ENCODE measurements at regions not wholly inside any gene's neighbourhood (a gene's known extent, or its start where the extent isn't known, plus 50 kb on each side); places are given as distances from the start of the nearest gene placed in this dataset.

GRCh38 chr9:10674586-10674985, 61.8 kb upstream of the PTPRD start:
- Histone ChIP-seq H3K4me2 (ENCODE audit: low read length) (no peak overlapping the region), H3K27ac (ENCODE audit: low read depth, low read length, poor library complexity, severe bottlenecking) (no peak overlapping the region), H3K9me3 (ENCODE audit: low read length) (no peaks in the 10 kb centered on the region), H3K4me1 (ENCODE audit: insufficient read depth, low read length, poor library complexity, severe bottlenecking) (no peaks in the 10 kb centered on the region), H3K36me3 (ENCODE audit: insufficient read depth, low read length) (no peaks in the 10 kb centered on the region), H3K4me3 (ENCODE audit: low read depth, low read length, poor library complexity, severe bottlenecking) (no peak overlapping the region), H2AFZ (ENCODE audit: low read length) (no peak overlapping the region), H3K79me2 (ENCODE audit: insufficient read depth, low read depth, low read length) (no peaks in the 10 kb centered on the region), H3K9me2 (ENCODE audit: insufficient read depth, low read length) (no peaks in the 10 kb centered on the region), H4K20me1 (ENCODE audit: insufficient read depth, low read length) (no peaks in the 10 kb centered on the region)
- POLR2A ChIA-PET, result no interaction called here
- no TSS peak for BruUV-seq (replicated peaks)
- intact Hi-C loops (cut with micrococcal nuclease; ENCODE audit: unreplicated experiment), result no loop called here
- CTCF ChIA-PET (ENCODE audit: unreplicated experiment), result no interaction called here
- TF ChIP-seq, protein P1, sequence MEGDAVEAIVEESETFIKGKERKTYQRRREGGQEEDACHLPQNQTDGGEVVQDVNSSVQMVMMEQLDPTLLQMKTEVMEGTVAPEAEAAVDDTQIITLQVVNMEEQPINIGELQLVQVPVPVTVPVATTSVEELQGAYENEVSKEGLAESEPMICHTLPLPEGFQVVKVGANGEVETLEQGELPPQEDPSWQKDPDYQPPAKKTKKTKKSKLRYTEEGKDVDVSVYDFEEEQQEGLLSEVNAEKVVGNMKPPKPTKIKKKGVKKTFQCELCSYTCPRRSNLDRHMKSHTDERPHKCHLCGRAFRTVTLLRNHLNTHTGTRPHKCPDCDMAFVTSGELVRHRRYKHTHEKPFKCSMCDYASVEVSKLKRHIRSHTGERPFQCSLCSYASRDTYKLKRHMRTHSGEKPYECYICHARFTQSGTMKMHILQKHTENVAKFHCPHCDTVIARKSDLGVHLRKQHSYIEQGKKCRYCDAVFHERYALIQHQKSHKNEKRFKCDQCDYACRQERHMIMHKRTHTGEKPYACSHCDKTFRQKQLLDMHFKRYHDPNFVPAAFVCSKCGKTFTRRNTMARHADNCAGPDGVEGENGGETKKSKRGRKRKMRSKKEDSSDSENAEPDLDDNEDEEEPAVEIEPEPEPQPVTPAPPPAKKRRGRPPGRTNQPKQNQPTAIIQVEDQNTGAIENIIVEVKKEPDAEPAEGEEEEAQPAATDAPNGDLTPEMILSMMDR (conservative IDR thresholded peaks at IDR 0.05; ENCODE audit: low read length), result no peak
- no peak for TF ChIP-seq EZH2phosphoT487 (IDR thresholded peaks at IDR 0.05; ENCODE audit: borderline replicate concordance, low read depth, low read length)
- DNase-seq (ENCODE audit: low spot score), result no peak

DNA sequence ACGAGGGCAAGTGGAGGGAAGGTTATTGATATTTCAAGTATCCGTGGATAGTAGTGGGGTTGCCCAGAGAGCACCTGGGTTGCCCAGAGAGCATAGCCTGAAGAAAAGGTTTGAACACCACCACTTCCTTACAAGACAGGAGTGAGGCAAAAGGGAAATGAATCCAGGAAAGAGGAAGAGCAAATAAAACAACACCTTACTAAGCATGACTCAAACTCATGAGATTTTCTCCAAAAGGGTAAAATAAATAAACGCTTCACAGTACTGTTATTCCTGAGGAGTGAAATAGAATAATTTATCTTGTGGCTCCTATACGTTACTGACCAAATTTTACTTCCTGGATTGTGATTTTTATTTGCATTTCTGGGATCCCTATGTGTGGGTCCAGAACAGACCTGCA, 65.2 kb upstream of the PTPRD start:
- no peak for DNase-seq (ENCODE audit: low spot score)
- no peaks in the 10 kb centered on the region for H3K36me3 ChIP-seq (ENCODE audit: insufficient read depth, low read length)
- H3K9me2 ChIP-seq (ENCODE audit: insufficient read depth, low read length), result no peaks in the 10 kb centered on the region
- intact Hi-C loops (cut with micrococcal nuclease; ENCODE audit: unreplicated experiment), result no loop called here
- no peak overlapping the region for H3K4me3 ChIP-seq (ENCODE audit: low read depth, low read length, poor library complexity, severe bottlenecking)
- POLR2A ChIA-PET, result no interaction called here
- TF ChIP-seq EZH2phosphoT487 (IDR thresholded peaks at IDR 0.05; ENCODE audit: borderline replicate concordance, low read depth, low read length), result no peak
- TF ChIP-seq, protein P1 (conservative IDR thresholded peaks at IDR 0.05; ENCODE audit: low read length), result no peak
- no peaks in the 10 kb centered on the region for H3K9me3 ChIP-seq (ENCODE audit: low read length)
- no peaks in the 10 kb centered on the region for H4K20me1 ChIP-seq (ENCODE audit: insufficient read depth, low read length)
- H3K4me2 ChIP-seq (ENCODE audit: low read length), result no peak overlapping the region
- H2AFZ ChIP-seq (ENCODE audit: low read length), result no peak overlapping the region
- BruUV-seq (replicated peaks), result no TSS peak
- no peaks in the 10 kb centered on the region for H3K4me1 ChIP-seq (ENCODE audit: insufficient read depth, low read length, poor library complexity, severe bottlenecking)
- no peak overlapping the region for H3K27ac ChIP-seq (ENCODE audit: low read depth, low read length, poor library complexity, severe bottlenecking)
- H3K79me2 ChIP-seq (ENCODE audit: insufficient read depth, low read depth, low read length), result no peaks in the 10 kb centered on the region
- CTCF ChIA-PET (ENCODE audit: unreplicated experiment), result no interaction called here

DNA sequence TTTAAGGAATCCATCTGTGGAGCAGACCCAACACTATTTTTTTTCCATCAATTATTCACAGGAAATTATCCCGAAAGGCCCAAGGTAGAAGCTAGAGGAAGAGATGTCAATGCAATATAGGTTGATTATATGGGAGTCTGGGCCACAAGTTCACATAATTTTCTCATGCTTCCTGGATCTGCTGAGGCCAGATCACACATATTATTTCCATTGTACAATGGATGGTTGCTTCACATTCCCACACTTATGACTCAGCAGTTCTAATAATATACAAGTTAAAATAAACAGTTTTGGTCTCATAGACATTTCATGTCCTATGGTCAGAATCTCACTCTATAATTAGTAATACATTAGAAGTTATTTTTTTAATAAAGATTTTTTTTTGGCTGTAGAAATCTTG, 66.0 kb upstream of the PTPRD start:
- CTCF ChIA-PET (ENCODE audit: unreplicated experiment), result no interaction called here
- no peaks in the 10 kb centered on the region for H4K20me1 ChIP-seq (ENCODE audit: insufficient read depth, low read length)
- POLR2A ChIA-PET, result no interaction called here
- no peak for DNase-seq (ENCODE audit: low spot score)
- no peaks in the 10 kb centered on the region for H3K9me2 ChIP-seq (ENCODE audit: insufficient read depth, low read length)
- no peak overlapping the region for H3K27ac ChIP-seq (ENCODE audit: low read depth, low read length, poor library complexity, severe bottlenecking)
- intact Hi-C loops (cut with micrococcal nuclease; ENCODE audit: unreplicated experiment), result no loop called here
- H3K4me2 ChIP-seq (ENCODE audit: low read length), result no peak overlapping the region
- TF ChIP-seq EZH2phosphoT487 (IDR thresholded peaks at IDR 0.05; ENCODE audit: borderline replicate concordance, low read depth, low read length), result no peak
- TF ChIP-seq, protein P1 (conservative IDR thresholded peaks at IDR 0.05; ENCODE audit: low read length), result no peak
- no peaks in the 10 kb centered on the region for H3K79me2 ChIP-seq (ENCODE audit: insufficient read depth, low read depth, low read length)
- BruUV-seq (replicated peaks), result no TSS peak
- H3K4me3 ChIP-seq (ENCODE audit: low read depth, low read length, poor library complexity, severe bottlenecking), result no peak overlapping the region
- no peaks in the 10 kb centered on the region for H3K9me3 ChIP-seq (ENCODE audit: low read length)
- no peaks in the 10 kb centered on the region for H3K4me1 ChIP-seq (ENCODE audit: insufficient read depth, low read length, poor library complexity, severe bottlenecking)
- H3K36me3 ChIP-seq (ENCODE audit: insufficient read depth, low read length), result no peaks in the 10 kb centered on the region
- no peak overlapping the region for H2AFZ ChIP-seq (ENCODE audit: low read length)

Measured in OCI-LY7 (cell line).